Smooth muscle cell (in vitro differentiated cells): ENCODE measurements at regions not wholly inside any gene's neighbourhood (a gene's known extent, or its start where the extent isn't known, plus 50 kb on each side); places are given as distances from the start of the nearest gene placed in this dataset.

Experiments used
- DNase-seq: peaks from one replicate; lab custom pipeline; 2025; ENCODE audit not compliant: unreplicated experiment; lab: John Stamatoyannopoulos, UW
- H2AFZ ChIP-seq: fragments of 200-600 bp; sonication (generic); 2 replicates; pipeline ENCODE4 v1.6.0; 2016; ENCODE audit warnings: antibody characterized with exemption, low read depth, mild to moderate bottlenecking
- H3F3A ChIP-seq: fragments of 200-600 bp; sonication (generic); 2 replicates; pipeline ENCODE4 v1.6.0; 2017; ENCODE audit warnings: antibody characterized with exemption, low read depth
- H3K27ac ChIP-seq: fragments of 200-600 bp; sonication (generic); 2 replicates; pipeline ENCODE4 v1.5.1; 2016; ENCODE audit warnings: low read depth, mild to moderate bottlenecking
- H3K27me3 ChIP-seq: fragments of 200-600 bp; sonication (generic); 2 replicates; pipeline ENCODE4 v1.6.1; 2016; ENCODE audit warnings: low read depth, mild to moderate bottlenecking
- H3K36me3 ChIP-seq: fragments of 200-600 bp; sonication (generic); 2 replicates; pipeline ENCODE4 v1.5.1; 2016; ENCODE audit warnings: low read depth
- H3K4me1 ChIP-seq: fragments of 200-600 bp; sonication (generic); 2 replicates; pipeline ENCODE4 v1.5.1; 2016; ENCODE audit warnings: low read depth
- H3K4me2 ChIP-seq: fragments of 200-600 bp; sonication (generic); 2 replicates; pipeline ENCODE4 v1.6.0; 2016; ENCODE audit warnings: mild to moderate bottlenecking
- H3K4me3 ChIP-seq: fragments of 200-600 bp; sonication (generic); 2 replicates; pipeline ENCODE4 v1.5.1; 2016; ENCODE audit warnings: mild to moderate bottlenecking
- H3K79me2 ChIP-seq: fragments of 200-600 bp; sonication (generic); 2 replicates; pipeline ENCODE4 v1.6.0; 2016; ENCODE audit warnings: low read depth, mild to moderate bottlenecking
- H3K9ac ChIP-seq: fragments of 200-600 bp; sonication (generic); 2 replicates; pipeline ENCODE4 v1.6.0; 2016; ENCODE audit warnings: low read depth
- H3K9me3 ChIP-seq: fragments of 200-600 bp; sonication (generic); replicated peaks from 2 replicates; pipeline ENCODE4 v1.5.1; 2016; ENCODE audit warnings: low read depth
- H4K20me1 ChIP-seq: fragments of 200-600 bp; sonication (generic); 2 replicates; pipeline ENCODE4 v1.6.0; 2016; ENCODE audit warnings: low read depth
- WGBS: methylation state at CpG from one replicate; pipeline ENCODE4 v1.1.7; 2016; ENCODE audit warnings: low lambda C conversion rate; 5-methylcytosine and 5-hydroxymethylcytosine counted together
- TF ChIP-seq, protein P1 (sequence below): fragments of 200-600 bp; sonication (generic); IDR thresholded peaks from 2 replicates; pipeline ENCODE4 v1.5.1; 2017; ENCODE audit warnings: borderline replicate concordance, mild to moderate bottlenecking, antibody characterized with exemption; ENCODE audit not compliant: insufficient read depth, poor library complexity, severe bottlenecking

DNA sequence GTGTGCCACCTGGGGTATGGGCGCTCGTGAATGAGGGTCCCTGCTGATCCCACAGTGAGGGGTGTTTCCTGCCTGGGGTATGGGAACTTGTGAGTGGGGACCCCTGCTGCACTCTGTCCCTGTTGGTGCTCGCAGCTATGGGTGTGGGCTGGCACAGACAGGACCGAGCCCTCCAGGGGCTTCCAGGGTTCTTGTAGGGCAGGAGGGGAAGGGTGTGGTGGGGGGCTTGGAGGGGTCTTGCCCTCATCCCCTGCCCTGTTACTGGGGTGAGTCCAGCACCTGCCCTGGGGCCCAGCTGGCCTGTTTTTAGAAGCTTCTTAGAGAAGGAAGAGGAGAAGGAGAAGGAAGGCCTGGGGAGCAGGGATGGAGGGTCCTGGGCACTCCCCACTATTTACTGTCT, 377.0 kb upstream of the NUPR2 start:
- Histone ChIP-seq H3K79me2 (no peaks in the 10 kb centered on the region), H3K4me1 (no peaks in the 10 kb centered on the region), H2AFZ (no peak overlapping the region), H3K4me2 (no peak overlapping the region), H3K27ac (no peak overlapping the region), H3K9ac (no peak overlapping the region), H3F3A (no peaks in the 10 kb centered on the region), H3K9me3 (no peaks in the 10 kb centered on the region), H4K20me1 (no peaks in the 10 kb centered on the region), H3K27me3 (no peaks in the 10 kb centered on the region), H3K4me3 (no peak overlapping the region), H3K36me3 (no peaks in the 10 kb centered on the region)
- no peak for DNase-seq
- TF ChIP-seq, protein P1, sequence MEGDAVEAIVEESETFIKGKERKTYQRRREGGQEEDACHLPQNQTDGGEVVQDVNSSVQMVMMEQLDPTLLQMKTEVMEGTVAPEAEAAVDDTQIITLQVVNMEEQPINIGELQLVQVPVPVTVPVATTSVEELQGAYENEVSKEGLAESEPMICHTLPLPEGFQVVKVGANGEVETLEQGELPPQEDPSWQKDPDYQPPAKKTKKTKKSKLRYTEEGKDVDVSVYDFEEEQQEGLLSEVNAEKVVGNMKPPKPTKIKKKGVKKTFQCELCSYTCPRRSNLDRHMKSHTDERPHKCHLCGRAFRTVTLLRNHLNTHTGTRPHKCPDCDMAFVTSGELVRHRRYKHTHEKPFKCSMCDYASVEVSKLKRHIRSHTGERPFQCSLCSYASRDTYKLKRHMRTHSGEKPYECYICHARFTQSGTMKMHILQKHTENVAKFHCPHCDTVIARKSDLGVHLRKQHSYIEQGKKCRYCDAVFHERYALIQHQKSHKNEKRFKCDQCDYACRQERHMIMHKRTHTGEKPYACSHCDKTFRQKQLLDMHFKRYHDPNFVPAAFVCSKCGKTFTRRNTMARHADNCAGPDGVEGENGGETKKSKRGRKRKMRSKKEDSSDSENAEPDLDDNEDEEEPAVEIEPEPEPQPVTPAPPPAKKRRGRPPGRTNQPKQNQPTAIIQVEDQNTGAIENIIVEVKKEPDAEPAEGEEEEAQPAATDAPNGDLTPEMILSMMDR = no peak
- WGBS = 74% methylated on average over 4 of the region's 4 CpGs

DNA sequence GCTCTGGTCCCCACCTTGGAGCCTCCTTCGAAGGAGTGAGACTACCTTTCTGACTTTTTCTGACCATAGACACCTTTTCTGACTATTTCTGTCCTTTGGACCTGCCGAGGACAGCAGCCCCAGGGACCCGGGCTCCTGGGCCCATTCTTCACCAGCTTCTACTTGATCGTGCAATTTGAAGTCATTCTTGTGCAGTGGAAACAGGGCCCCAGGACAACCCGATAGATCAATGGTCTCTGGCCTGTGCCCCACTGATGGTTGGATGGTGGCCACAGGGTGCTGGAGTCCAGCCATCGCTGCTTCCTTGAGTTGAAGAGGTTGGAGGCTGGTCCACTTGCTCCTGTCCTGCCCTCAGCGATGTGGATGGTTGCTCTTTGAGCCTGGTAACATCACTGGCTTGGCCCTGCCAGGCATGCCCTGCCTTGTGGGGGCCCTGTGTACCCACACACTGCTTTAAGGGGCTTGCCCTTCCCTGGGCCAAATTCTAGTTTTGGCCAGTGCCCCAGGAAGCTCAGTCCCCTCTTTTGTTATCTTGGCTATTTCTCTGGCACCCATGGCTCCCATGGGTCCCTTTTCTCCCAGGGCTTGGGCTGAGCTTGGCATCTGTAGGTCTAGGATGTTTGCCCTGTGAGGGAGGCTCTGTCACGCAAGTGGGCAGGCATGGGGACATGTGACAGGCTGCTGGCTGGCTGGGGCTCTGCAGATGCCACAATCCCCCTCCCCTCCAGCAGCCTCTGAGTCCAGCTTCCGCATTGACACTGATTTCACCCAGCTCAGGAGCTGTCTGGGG, 375.6 kb upstream of the NUPR2 start:
- Histone ChIP-seq H3K4me1 (no peaks in the 10 kb centered on the region), H3K9ac (no peak overlapping the region), H3K36me3 (no peaks in the 10 kb centered on the region), H3K79me2 (no peaks in the 10 kb centered on the region), H3F3A (no peaks in the 10 kb centered on the region), H3K4me3 (no peak overlapping the region), H3K9me3 (no peaks in the 10 kb centered on the region), H2AFZ (no peak overlapping the region), H3K27ac (no peak overlapping the region), H3K27me3 (no peaks in the 10 kb centered on the region), H4K20me1 (no peaks in the 10 kb centered on the region), H3K4me2 (no peak overlapping the region)
- 60% methylated on average over 9 of the region's 9 CpGs for WGBS
- TF ChIP-seq, protein P1 = no peak
- no peak for DNase-seq

DNA sequence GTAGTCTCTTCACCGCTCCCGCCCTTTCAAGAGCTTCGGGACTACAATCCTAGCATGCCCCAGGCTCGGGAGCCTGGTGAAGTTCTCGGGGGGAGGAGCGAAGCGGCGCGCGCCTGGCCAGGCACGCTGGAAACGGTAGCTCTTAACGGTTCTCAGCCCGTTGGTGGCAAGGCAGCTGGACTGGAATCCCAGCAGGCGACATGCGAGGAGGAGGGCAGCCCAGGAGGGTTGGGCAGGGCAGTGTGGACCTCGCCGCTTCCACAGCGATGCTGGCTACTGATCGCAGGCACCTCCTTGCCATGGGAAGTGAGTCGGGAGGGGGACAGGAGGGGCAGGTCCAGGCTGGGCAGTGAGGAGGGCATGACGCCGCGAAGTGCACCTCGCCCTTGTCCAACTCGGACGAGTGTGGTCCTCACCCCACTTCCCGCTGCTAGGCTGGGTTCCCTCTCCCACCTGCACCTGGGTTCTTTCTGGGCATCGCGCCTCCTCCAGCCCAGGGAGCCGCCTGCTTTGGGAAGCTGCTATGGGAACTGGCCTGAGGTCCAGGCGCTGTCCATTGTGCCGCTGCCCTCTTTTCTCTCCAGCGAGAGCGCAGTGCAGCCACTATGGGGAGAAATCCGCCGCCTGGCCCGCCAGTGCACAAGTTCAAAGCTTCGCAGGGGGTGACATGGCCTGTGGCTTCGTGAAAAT, 367.8 kb upstream of the NUPR2 start:
- Histone ChIP-seq H3F3A (no peaks in the 10 kb centered on the region), H3K27ac (no peak overlapping the region), H3K4me1 (no peaks in the 10 kb centered on the region), H4K20me1 (no peaks in the 10 kb centered on the region), H3K9ac (no peak overlapping the region), H3K4me2 (no peak overlapping the region), H3K4me3 (no peak overlapping the region), H3K9me3 (peaks cover 22% of the 10 kb centered on the region), H3K27me3 (no peaks in the 10 kb centered on the region), H3K36me3 (no peaks in the 10 kb centered on the region), H2AFZ (no peak overlapping the region), H3K79me2 (no peaks in the 10 kb centered on the region)
- TF ChIP-seq, protein P1 = no peak
- no peak for DNase-seq
- WGBS = 91% methylated on average over 40 of the region's 40 CpGs
